IMR-90 (cell line): ENCODE measurements at regions not wholly inside any gene's neighbourhood (a gene's known extent, or its start where the extent isn't known, plus 50 kb on each side); places are given as distances from the start of the nearest gene placed in this dataset.

Experiments used
- ATAC-seq: fragments of 200-7000 bp; cut with Tn5 transposase; 2 replicates; pipeline ENCODE4 v1.9.1; 2020; ENCODE audit warnings: low read depth, mild to moderate bottlenecking, moderate library complexity
- BruUV-seq: library from RNA; stranded (reverse); fragments of 400-500 nt; replicated peaks from 2 replicates; lab custom pipeline; 2021; lab: Mats Ljungman, UMichigan
- CTCF ChIA-PET: fragments of 300-600 bp; formaldehyde crosslinking; extraction: SDS; loops from one replicate; lab custom pipeline; 2021; ENCODE audit warnings: antibody characterized with exemption; lab: Yijun Ruan, JAX
- POLR2A ChIA-PET: fragments of 300-600 bp; sonication (Branson Sonifier 250); formaldehyde crosslinking; loops from one replicate; lab custom pipeline; 2022; ENCODE audit warnings: antibody characterized with exemption; ENCODE audit not compliant: unreplicated experiment; lab: Charles Lee
- DNase-seq: peaks from one replicate; pipeline ENCODE4 v3.0.0; 2013
- H2AFZ ChIP-seq: replicated peaks from 2 replicates; pipeline ENCODE3; 2013; ENCODE audit warnings: low read length, mild to moderate bottlenecking; ENCODE audit not compliant: poor library complexity
- H2AK5ac ChIP-seq: 2 replicates; pipeline ENCODE4 v1.6.1; 2013; ENCODE audit warnings: low read depth, low read length, inconsistent platforms
- H2AK9ac ChIP-seq: replicated peaks from 2 replicates; pipeline ENCODE3; 2013; ENCODE audit warnings: mild to moderate bottlenecking, low read depth, low read length, moderate library complexity; ENCODE audit not compliant: poor library complexity
- H2BK120ac ChIP-seq: 2 replicates; pipeline ENCODE4 v1.6.1; 2013; ENCODE audit warnings: low read depth, low read length, inconsistent platforms
- H2BK15ac ChIP-seq: 3 replicates; pipeline ENCODE4 v1.6.1; 2013; ENCODE audit warnings: low read depth, low read length, inconsistent platforms
- H2BK20ac ChIP-seq: 2 replicates; pipeline ENCODE4 v1.6.1; 2013; ENCODE audit warnings: low read depth, mild to moderate bottlenecking, inconsistent platforms, low read length, moderate library complexity
- H2BK5ac ChIP-seq: 2 replicates; pipeline ENCODE4 v1.6.1; 2013; ENCODE audit warnings: mild to moderate bottlenecking, low read depth, low read length, inconsistent platforms; ENCODE audit not compliant: poor library complexity, severe bottlenecking
- H3K14ac ChIP-seq: replicated peaks from 2 replicates; pipeline ENCODE4 v1.6.1; 2013; ENCODE audit warnings: low read depth, low read length, inconsistent platforms
- H3K18ac ChIP-seq: 2 replicates; pipeline ENCODE4 v1.6.1; 2013; ENCODE audit warnings: low read depth, low read length, control low read depth
- H3K23ac ChIP-seq: 2 replicates; pipeline ENCODE4 v1.6.1; 2013; ENCODE audit warnings: low read depth, low read length, inconsistent platforms
- H3K27ac ChIP-seq: 2 replicates; pipeline ENCODE4 v1.5.1; 2013; ENCODE audit warnings: mild to moderate bottlenecking, control low read depth, low read length; ENCODE audit not compliant: insufficient read depth
- H3K27me3 ChIP-seq: 2 replicates; pipeline ENCODE4 v1.6.1; 2013; ENCODE audit warnings: low read length; ENCODE audit not compliant: control insufficient read depth, insufficient read depth
- H3K36me3 ChIP-seq: 2 replicates; pipeline ENCODE4 v1.6.1; 2013; ENCODE audit warnings: low read length, mixed read lengths; ENCODE audit not compliant: control insufficient read depth, insufficient read depth
- H3K4ac ChIP-seq: 2 replicates; pipeline ENCODE4 v1.6.1; 2013; ENCODE audit warnings: low read depth, low read length, inconsistent platforms
- H3K4me1 ChIP-seq: 2 replicates; pipeline ENCODE4 v1.6.1; 2013; ENCODE audit warnings: low read length, mixed read lengths; ENCODE audit not compliant: control insufficient read depth, insufficient read depth
- H3K4me2 ChIP-seq: 2 replicates; pipeline ENCODE4 v1.6.1; 2013; ENCODE audit warnings: low read depth, mild to moderate bottlenecking, control low read depth, low read length, moderate library complexity
- H3K4me3 ChIP-seq: 2 replicates; pipeline ENCODE4 v1.5.1; 2013; ENCODE audit warnings: low read depth, mild to moderate bottlenecking, control low read depth, low read length, moderate library complexity; ENCODE audit not compliant: insufficient read depth
- H3K56ac ChIP-seq: 2 replicates; pipeline ENCODE4 v1.6.1; 2013; ENCODE audit warnings: low read length, inconsistent platforms; ENCODE audit not compliant: insufficient read depth; ENCODE audit errors: extremely low read depth
- H3K79me1 ChIP-seq, 2 experiments: 2 replicates each; pipeline ENCODE4 v1.6.1; 2013; ENCODE audit warnings: low read length in 2 of 2, inconsistent platforms in 1 of 2, low read depth in 1 of 2
- H3K9ac ChIP-seq: 2 replicates; pipeline ENCODE4 v1.6.1; 2013; ENCODE audit warnings: low read depth, low read length, control low read depth
- H3K9me1 ChIP-seq: 2 replicates; pipeline ENCODE4 v1.6.1; 2013; ENCODE audit warnings: low read length, inconsistent platforms; ENCODE audit not compliant: insufficient read depth
- H3K9me3 ChIP-seq: 2 replicates; pipeline ENCODE4 v1.6.1; 2013; ENCODE audit warnings: low read length; ENCODE audit not compliant: control insufficient read depth, insufficient read depth
- H4K20me1 ChIP-seq: 2 replicates; pipeline ENCODE4 v1.6.1; 2013; ENCODE audit warnings: low read length, inconsistent platforms; ENCODE audit not compliant: insufficient read depth
- H4K5ac ChIP-seq: 2 replicates; pipeline ENCODE4 v1.6.1; 2013; ENCODE audit warnings: mild to moderate bottlenecking, low read depth, low read length, control low read depth
- H4K8ac ChIP-seq, 2 experiments: 2 replicates each; pipeline ENCODE4 v1.6.1; 2013; ENCODE audit warnings: low read depth in 2 of 2, low read length in 2 of 2, control low read depth in 1 of 2, inconsistent platforms in 1 of 2
- H4K91ac ChIP-seq: 2 replicates; pipeline ENCODE4 v1.6.1; 2013; ENCODE audit warnings: low read depth, low read length, inconsistent platforms; ENCODE audit not compliant: insufficient read depth
- POLR2A ChIP-seq: IDR thresholded peaks from 2 replicates; pipeline ENCODE4 v1.6.1; 2012; ENCODE audit warnings: mild to moderate bottlenecking, low read depth, low read length
- WGBS, 2 experiments: methylation state at CpG; one replicate each; pipeline versions ENCODE4 v1.1.5 to v1.1.7; 2013; ENCODE audit warnings: missing lambda C conversion rate in 2 of 2; ENCODE audit not compliant: insufficient read length in 1 of 2; ENCODE audit errors: extremely low coverage in 2 of 2; 5-methylcytosine and 5-hydroxymethylcytosine counted together
- dilution Hi-C: fragments of 300-500 bp; cut with HindIII; formaldehyde crosslinking; loops from one replicate; pipeline ENCODE4 v1.14.3; 2018; ENCODE audit warnings: low sequenced_read_pairs; ENCODE audit not compliant: unreplicated experiment
- in situ Hi-C: fragments of 300-500 bp; cut with MboI; formaldehyde crosslinking; loops from 3 replicates; pipeline ENCODE4 v1.14.3; 2019; ENCODE audit warnings: low sequenced_read_pairs, inconsistent platforms, mixed read lengths
- intact Hi-C: fragments of 100-400 bp; cut with micrococcal nuclease; formaldehyde crosslinking; loops from 2 replicates; pipeline ENCODE4 v1.10.0; 2022
- TF ChIP-seq, protein P1 (sequence below): fragments of 150-350 bp; IDR thresholded peaks from 2 replicates; pipeline ENCODE4 v1.6.1; 2016; ENCODE audit warnings: low read depth, mild to moderate bottlenecking, low read length, moderate library complexity, borderline replicate concordance

DNA sequence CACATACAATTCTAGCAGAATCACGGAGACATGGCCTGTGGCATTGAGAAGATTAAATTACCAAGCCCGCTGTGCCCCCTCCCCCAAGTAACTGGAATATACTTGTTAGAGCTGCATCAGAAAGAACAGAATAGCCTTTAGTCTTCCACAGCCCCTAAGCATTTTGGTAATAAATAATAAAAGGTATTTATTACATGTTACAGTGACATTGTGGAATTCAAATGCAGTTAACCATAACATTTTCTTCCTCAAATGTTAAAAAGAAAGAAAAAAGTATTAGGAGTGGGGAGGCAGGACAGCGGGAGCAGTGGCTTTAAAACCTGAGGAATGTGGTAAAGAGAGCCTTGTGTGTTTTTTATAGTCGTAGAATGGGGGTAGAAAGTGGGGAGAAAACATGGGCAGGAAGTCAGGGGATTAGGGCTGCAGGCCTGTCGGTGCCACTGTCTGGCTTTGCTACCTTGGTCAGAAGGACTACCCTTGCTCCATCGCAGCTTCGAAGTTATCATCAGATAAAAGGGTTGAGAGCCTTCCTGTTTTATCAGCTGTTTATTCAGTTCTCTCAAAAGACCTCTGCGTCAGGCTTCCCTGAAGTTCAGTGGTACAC is 255.9 kb downstream of the MSRB3 start (continued):
- TF ChIP-seq POLR2A = no peak

DNA sequence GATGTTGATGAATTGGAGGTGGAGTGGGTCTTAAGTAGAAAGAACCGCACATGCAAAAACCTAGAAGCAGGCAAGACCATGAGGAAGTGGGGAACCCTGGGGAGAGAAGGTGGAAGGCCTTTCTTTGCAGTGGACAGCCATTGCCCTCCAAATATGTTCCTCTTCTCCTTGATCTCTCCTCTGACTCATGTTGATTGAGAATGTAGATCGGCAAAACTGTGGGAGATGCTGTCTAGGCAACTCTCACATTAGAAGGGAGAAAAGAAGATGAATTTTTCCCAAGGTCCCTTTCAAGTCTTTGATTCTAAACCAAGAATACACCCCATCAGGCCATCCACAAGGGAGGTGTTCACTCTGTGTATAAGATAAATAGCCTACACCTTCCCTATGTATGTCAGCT is 257.5 kb downstream of the MSRB3 start:
- peak overlapping the region; percentile 98 for H2BK15ac ChIP-seq
- H2AK9ac ChIP-seq = peak overlapping the region; percentile 82
- WGBS, 2 experiments = no CpG with 5 or more reads among the region's 2 CpGs
- H3K27ac ChIP-seq = peak overlapping the region; percentile 77
- H3K4ac ChIP-seq = peak overlapping the region; percentile 99
- peaks cover 0 to 30% of the 10 kb centered on the region in 2 experiments; a peak in 2 of 4 replicates for H3K79me1 ChIP-seq
- H2BK20ac ChIP-seq = peak overlapping the region; percentile 100
- in situ Hi-C loops = no loop called here
- H3K27me3 ChIP-seq = no peaks in the 10 kb centered on the region
- peak overlapping the region; percentile 70 for H2AFZ ChIP-seq
- peak overlapping the region; percentile 100 for H4K91ac ChIP-seq
- H3K36me3 ChIP-seq = no peaks in the 10 kb centered on the region
- peak overlapping the region; percentile 100 for H2BK120ac ChIP-seq
- H3K4me3 ChIP-seq = no peak overlapping the region
- peaks cover 7% of the 10 kb centered on the region for H3K9me3 ChIP-seq
- ATAC-seq (no peak), DNase-seq (peak; percentile 42)
- TF ChIP-seq, protein P1, sequence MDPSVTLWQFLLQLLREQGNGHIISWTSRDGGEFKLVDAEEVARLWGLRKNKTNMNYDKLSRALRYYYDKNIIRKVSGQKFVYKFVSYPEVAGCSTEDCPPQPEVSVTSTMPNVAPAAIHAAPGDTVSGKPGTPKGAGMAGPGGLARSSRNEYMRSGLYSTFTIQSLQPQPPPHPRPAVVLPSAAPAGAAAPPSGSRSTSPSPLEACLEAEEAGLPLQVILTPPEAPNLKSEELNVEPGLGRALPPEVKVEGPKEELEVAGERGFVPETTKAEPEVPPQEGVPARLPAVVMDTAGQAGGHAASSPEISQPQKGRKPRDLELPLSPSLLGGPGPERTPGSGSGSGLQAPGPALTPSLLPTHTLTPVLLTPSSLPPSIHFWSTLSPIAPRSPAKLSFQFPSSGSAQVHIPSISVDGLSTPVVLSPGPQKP = no peak
- peak; percentile 1; the same call in 1 of the 2 replicates for TF ChIP-seq POLR2A
- H3K4me1 ChIP-seq = peaks cover 44% of the 10 kb centered on the region
- POLR2A ChIA-PET = no interaction called here
- peak overlapping the region; percentile 99 for H3K23ac ChIP-seq
- H3K56ac ChIP-seq = peak overlapping the region; percentile 96
- peak overlapping the region; percentile 99 for H2BK5ac ChIP-seq
- H3K9me1 ChIP-seq = peaks cover 29% of the 10 kb centered on the region
- intact Hi-C loops = loop anchor here (1.0 to 5.0 kb wide), 3 partner anchors 31 to 209 kb away; no protein-coding TSS in a partner anchor
- dilution Hi-C loops = no loop called here
- H3K9ac ChIP-seq = peak overlapping the region; percentile 37; the same call in 1 of the 2 replicates
- H3K18ac ChIP-seq = peak overlapping the region; percentile 98
- H3K4me2 ChIP-seq = peak overlapping the region; percentile 42; the same call in 1 of the 2 replicates
- H4K8ac ChIP-seq = peak overlapping the region; percentile 86 to 99
- H2AK5ac ChIP-seq = peak overlapping the region; percentile 100
- peak overlapping the region; percentile 99 for H3K14ac ChIP-seq
- H4K20me1 ChIP-seq = no peaks in the 10 kb centered on the region
- H4K5ac ChIP-seq = peak overlapping the region; percentile 98
- no TSS peak for BruUV-seq
- CTCF ChIA-PET = interaction anchor here (1.4 kb wide), 1 partner anchor 21 kb away, joined by 7 read pairs; no protein-coding TSS in a partner anchor
